ENCODE measurements at regions not wholly inside any gene's neighbourhood (a gene's known extent, or its start where the extent isn't known, plus 50 kb on each side); places are given as distances from the start of the nearest gene placed in this dataset.

GRCh38 chr17:54259476-54259875, 436.7 kb downstream of the KIF2B start:
- Histone ChIP-seq H3K36me3 (ENCODE audit: control insufficient read depth, insufficient read depth, low read length) (no peaks in the 10 kb centered on the region), H3K27me3 (ENCODE audit: control insufficient read depth, insufficient read depth, low read length) (no peaks in the 10 kb centered on the region), H3K4me3 (ENCODE audit: low read depth, low read length) (no peak overlapping the region)
- TF ChIP-seq, protein P1, sequence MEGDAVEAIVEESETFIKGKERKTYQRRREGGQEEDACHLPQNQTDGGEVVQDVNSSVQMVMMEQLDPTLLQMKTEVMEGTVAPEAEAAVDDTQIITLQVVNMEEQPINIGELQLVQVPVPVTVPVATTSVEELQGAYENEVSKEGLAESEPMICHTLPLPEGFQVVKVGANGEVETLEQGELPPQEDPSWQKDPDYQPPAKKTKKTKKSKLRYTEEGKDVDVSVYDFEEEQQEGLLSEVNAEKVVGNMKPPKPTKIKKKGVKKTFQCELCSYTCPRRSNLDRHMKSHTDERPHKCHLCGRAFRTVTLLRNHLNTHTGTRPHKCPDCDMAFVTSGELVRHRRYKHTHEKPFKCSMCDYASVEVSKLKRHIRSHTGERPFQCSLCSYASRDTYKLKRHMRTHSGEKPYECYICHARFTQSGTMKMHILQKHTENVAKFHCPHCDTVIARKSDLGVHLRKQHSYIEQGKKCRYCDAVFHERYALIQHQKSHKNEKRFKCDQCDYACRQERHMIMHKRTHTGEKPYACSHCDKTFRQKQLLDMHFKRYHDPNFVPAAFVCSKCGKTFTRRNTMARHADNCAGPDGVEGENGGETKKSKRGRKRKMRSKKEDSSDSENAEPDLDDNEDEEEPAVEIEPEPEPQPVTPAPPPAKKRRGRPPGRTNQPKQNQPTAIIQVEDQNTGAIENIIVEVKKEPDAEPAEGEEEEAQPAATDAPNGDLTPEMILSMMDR (IDR thresholded peaks at IDR 0.05; ENCODE audit: insufficient read depth, low read length, severe bottlenecking) = no peak
- DNase-seq (ENCODE audit: low read depth) (no peak), FAIRE-seq (no peak)

DNA sequence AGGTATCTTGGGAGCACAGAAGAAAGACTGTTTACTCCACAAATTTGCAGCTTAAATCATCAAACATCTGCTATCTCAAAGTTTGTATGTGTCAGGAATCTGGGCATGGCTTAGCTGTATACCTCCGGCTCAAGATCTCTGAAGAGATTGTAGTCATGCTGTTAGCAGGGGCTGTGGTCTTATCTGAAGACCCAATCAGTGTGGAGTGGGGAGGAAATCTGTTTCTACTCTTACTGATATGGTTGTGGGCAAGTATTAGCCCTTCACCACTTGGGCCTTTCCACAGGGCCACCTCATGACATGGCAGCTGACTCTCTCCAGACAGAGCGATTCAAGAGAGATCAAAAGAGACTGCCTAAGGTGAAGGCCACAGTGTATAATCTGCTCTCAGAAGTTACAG, 438.7 kb downstream of the KIF2B start:
- no peaks in the 10 kb centered on the region for H3K36me3 ChIP-seq (ENCODE audit: control insufficient read depth, insufficient read depth, low read length)
- DNase-seq (ENCODE audit: low read depth) = no peak
- TF ChIP-seq, protein P1 (IDR thresholded peaks at IDR 0.05; ENCODE audit: insufficient read depth, low read length, severe bottlenecking) = no peak
- no peak overlapping the region for H3K4me3 ChIP-seq (ENCODE audit: low read depth, low read length)
- H3K27me3 ChIP-seq (ENCODE audit: control insufficient read depth, insufficient read depth, low read length) = no peaks in the 10 kb centered on the region
- FAIRE-seq = no peak

DNA sequence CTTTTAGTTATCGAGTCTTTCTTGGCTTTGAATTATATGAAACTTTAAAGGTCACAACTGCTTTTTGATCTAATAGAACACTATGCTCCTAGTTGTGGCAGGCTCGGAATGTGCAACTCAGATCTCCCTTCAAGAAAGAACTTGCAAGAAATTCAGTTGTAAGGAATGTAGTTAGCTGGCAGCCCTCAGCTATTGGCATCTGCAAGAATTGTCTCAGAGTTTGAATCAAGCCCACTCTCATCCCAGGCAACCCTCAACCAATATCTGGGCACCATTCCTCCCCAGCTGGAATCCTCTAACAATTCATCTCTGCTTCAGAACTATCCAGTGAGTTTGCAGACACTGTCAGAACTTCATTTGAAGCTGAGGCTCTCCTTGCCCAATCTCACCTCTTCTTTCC, 447.2 kb downstream of the KIF2B start:
- no peak overlapping the region for H3K4me3 ChIP-seq (ENCODE audit: low read depth, low read length)
- DNase-seq (ENCODE audit: low read depth) = peak; percentile 90
- no peak for FAIRE-seq
- TF ChIP-seq, protein P1 (IDR thresholded peaks at IDR 0.05; ENCODE audit: insufficient read depth, low read length, severe bottlenecking) = no peak
- H3K36me3 ChIP-seq (ENCODE audit: control insufficient read depth, insufficient read depth, low read length) = no peaks in the 10 kb centered on the region
- no peaks in the 10 kb centered on the region for H3K27me3 ChIP-seq (ENCODE audit: control insufficient read depth, insufficient read depth, low read length)

DNA sequence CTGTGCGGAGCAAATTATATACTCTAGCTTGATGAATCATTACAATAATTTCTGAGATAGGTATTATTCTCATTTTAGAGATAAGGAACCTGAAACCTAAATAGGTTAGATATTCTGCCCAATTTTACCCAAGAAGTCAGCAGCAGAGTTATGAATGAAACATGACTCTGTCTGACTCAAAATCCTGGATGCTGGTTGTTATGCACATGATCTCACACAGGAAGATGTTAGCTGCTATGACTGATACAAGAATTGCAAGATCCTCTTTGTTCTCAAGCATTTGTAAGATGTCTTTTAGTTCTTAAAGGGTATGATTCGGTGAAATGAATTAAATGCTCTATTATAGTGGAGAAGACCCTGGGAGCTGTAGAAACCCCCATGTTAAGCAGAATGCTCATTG, 447.8 kb downstream of the KIF2B start:
- DNase-seq (ENCODE audit: low read depth) (peak; percentile 96), FAIRE-seq (no peak)
- H3K36me3 ChIP-seq (ENCODE audit: control insufficient read depth, insufficient read depth, low read length) = no peaks in the 10 kb centered on the region
- TF ChIP-seq, protein P1 (IDR thresholded peaks at IDR 0.05; ENCODE audit: insufficient read depth, low read length, severe bottlenecking) = no peak
- H3K4me3 ChIP-seq (ENCODE audit: low read depth, low read length) = no peak overlapping the region
- no peaks in the 10 kb centered on the region for H3K27me3 ChIP-seq (ENCODE audit: control insufficient read depth, insufficient read depth, low read length)

GRCh38 chr17:54277868-54278267, 455.1 kb downstream of the KIF2B start:
- no peak overlapping the region for H3K4me3 ChIP-seq (ENCODE audit: low read depth, low read length)
- H3K27me3 ChIP-seq (ENCODE audit: control insufficient read depth, insufficient read depth, low read length) = no peaks in the 10 kb centered on the region
- FAIRE-seq (no peak), DNase-seq (ENCODE audit: low read depth) (peak; percentile 59)
- TF ChIP-seq, protein P1 (IDR thresholded peaks at IDR 0.05; ENCODE audit: insufficient read depth, low read length, severe bottlenecking) = no peak
- H3K36me3 ChIP-seq (ENCODE audit: control insufficient read depth, insufficient read depth, low read length) = no peaks in the 10 kb centered on the region

DNA sequence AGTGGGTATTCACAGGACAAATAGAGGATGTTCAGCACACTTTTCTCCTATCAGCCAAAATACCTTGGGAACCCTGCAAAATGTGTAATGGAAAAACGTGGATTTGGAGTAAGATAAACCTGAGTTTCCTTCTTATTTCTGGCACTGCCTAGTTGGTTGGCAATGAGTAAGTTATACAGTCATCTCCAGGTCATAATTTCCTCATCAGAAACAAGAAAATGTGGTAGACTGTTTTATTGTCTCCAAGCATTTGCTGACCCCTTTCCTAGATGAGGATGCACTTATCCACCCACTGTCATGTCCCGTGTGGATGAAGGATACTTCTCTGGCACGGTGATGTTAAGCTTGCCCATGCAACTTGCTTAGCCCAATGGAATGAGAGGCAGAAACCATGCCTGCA, 458.0 kb downstream of the KIF2B start:
- Histone ChIP-seq H3K36me3 (ENCODE audit: control insufficient read depth, insufficient read depth, low read length) (no peaks in the 10 kb centered on the region), H3K4me3 (ENCODE audit: low read depth, low read length) (no peak overlapping the region), H3K27me3 (ENCODE audit: control insufficient read depth, insufficient read depth, low read length) (no peaks in the 10 kb centered on the region)
- peak; percentile 80 for DNase-seq (ENCODE audit: low read depth)
- TF ChIP-seq, protein P1 (IDR thresholded peaks at IDR 0.05; ENCODE audit: insufficient read depth, low read length, severe bottlenecking) = no peak
- FAIRE-seq = no peak
